Suppressor macrophage (primary cell): ENCODE measurements at regions not wholly inside any gene's neighbourhood (a gene's known extent, or its start where the extent isn't known, plus 50 kb on each side); places are given as distances from the start of the nearest gene placed in this dataset.
"Not testable (repeated sequence)": the region's sequence is repeated elsewhere in the genome, so short reads cannot be mapped to it uniquely, and the experiment has no call there.

Source experiments
- DNase-seq, 4 experiments: peaks; one replicate each; pipeline ENCODE4 v3.0.0-alpha.2; 2020 to 2022

DNA sequence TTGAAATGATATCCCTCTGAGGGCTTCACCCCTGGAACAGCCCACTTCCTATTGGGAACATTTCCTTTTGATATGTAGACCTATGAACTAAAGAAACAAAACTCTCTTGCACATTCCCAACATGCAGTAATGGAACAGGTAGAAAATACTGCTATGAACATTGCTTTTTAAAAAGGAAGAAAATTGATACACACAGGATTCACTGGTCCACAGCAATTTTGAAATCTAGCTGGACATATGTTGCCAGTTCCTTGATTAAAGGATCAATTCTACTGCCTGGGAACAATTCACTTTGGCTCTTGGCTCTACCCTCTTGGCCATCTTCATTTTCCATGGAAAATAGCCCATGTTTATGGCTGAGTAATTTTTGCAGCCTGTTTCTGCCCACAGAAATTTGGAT lies 74.9 kb upstream of the ZNF280D start:
- DNase-seq: no peak

DNA sequence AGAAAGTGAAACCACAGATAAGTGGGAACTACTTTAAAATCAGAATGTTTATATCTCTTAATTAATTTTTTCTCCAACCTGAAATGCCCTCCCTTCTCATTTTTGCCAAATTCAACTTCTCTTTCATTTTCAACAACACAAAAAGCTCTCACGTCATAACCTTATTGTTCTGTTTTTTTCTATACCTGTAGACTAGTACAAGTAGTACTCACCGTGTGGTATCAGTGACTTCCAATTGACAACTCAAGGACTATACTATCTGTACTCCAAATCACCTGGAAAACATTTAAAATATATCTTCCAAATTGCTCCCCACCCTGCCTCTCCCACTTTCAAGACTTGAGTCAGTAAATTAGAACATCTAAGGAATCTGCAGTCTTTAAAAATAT lies 72.8 kb upstream of the ZNF280D start:
- no peak for DNase-seq

DNA sequence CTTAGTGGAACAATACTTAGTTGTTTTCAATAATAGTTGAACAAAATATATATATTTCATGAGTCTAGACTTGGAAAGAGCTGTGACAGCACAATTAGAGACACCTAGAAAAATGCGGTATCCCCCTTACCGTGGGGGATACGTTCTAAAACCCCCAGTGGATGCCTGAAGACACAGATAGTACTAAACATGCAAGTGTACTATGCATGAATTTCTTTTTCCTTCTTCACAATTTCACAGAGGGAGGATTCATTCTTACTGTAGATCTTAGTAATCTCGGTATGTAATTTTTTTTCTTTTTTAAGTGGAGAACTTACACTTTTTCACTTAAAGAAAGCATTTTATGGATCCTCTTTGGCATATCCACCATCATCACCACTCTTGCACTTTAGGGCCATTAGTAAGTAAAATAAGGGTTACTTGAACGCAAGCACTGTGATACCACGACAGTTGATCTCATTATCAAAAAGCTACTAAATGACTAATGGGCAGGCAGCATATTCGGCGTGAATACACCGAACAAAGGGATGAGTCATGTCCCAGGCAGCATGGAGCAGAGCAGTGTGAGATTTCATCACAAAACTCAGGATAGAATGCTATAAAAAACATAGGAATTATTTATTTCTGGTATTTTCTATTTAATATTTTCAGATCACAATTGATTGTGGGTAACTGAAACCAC lies 72.3 kb upstream of the ZNF280D start:
- DNase-seq: peak in 1 of 4 experiments; percentile 22

DNA sequence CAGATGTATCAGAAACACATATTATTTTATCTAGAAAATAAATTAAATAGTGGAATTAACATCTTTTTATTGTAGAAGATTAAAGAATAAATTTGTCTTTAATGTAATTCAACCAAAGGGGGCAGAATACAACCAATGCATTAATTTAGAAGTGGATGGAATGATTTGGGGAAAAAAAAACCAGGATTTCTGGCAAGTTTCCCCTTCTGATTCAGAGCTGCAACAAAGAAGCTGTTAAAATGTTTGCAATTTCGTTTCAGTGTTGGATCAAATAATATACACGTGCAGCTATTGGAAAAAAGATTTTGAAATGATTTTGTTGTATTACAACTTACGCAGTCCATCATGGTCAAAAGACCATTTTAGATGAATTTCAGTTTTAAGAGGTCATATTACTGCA lies 71.6 kb upstream of the ZNF280D start:
- DNase-seq: no peak

DNA sequence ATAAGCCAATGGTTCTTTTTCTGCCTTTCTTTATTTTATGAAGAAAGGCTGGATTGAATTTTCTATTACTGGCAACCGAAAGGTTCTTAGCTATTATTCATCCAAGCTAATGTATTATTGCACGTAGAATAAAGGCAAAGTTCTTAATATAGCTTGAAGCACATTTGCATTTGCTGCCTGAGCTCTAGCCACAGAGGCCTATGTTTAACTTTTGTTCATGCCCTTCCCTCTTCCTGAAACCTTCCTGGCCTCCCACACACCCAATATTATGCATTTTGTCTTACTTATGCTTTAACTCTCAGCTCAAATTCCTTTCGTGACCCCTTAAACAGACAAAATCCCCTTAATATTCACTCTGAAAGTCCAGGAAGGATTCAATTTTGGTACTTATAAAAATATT lies 71.0 kb upstream of the ZNF280D start:
- DNase-seq: no peak

DNA sequence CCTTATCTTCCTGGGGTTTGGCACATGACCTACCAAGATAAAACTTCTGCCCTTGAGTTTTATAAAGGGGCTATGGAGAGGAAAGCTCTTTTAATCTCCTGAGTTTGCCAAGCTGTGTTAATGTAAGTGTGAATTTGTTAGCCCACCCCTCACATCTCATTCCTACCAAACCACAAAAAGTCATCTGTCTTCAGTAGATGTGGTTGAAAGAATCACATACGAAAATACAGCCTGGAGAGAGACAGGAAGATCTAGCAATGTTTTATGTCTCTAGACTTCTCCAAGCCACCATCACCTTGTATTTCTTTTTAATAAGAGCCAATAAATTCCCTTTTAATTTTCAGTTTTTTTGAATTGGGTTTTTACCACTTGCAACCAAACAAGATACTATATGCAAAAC lies 68.9 kb upstream of the ZNF280D start:
- DNase-seq: no peak

DNA sequence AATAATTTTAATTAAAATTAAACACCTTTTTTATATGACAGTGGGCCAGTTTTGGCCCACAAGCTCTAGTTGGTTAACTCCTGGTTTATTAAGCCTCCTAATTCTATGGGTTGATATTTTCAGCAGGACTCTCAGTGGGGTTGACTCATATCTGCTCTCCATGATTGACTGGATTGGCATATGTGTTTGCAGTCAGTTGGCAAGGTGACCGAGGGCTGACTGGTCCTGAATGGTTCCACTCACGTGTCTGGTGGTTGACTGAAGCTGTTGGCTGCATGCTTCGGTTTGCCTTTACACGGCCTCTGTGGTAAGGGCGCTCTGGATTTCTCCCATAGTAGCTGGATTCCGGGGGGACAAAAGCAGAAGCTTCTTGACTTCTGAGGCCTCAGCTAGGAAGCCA lies 65.3 kb upstream of the ZNF280D start:
- DNase-seq: no peak

DNA sequence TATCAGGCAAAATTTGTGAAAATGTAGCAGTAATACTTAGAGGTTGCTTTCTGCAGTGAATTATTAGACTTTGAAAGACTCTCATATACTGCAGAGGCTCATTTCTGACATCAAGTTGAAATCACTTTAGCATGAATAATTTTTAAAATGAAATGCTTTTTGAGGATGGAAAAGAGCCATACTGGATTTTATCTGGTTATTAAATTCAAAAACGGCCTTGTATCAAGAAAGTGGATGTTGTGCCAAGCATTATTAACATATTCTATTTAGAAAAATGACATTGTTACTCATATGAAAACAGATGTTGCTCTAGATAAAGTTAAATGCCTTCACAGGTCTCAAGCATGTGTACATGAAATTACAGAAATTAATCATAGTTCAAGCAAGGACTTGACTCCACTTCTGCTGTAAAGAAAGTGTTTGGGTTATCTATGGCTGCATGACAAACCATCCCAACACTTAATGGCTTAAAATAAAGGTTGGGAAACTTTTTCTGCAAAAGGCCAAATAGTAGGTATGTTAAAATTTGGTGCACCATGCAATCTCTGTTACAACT lies 64.5 kb upstream of the ZNF280D start:
- no peak for DNase-seq

DNA sequence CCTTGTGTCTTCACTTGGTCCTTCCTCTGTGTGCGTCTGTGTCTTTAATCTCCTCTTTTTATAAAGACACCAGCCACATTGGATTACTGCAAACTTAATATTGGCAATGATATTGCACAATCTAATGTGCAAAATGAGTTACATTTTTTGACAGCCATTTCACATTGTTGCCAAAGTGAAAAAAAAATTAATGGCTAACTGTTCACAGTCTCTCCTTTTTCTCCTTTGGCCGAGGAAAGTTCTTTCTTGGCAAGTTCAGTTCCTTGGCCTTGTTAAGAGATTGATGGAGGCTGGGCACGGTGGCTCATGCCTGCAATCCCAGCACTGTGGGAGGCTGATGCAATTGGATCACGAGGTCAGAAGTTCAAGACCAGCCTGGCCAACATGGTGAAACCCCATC lies 62.2 kb upstream of the ZNF280D start:
- no peak for DNase-seq

DNA sequence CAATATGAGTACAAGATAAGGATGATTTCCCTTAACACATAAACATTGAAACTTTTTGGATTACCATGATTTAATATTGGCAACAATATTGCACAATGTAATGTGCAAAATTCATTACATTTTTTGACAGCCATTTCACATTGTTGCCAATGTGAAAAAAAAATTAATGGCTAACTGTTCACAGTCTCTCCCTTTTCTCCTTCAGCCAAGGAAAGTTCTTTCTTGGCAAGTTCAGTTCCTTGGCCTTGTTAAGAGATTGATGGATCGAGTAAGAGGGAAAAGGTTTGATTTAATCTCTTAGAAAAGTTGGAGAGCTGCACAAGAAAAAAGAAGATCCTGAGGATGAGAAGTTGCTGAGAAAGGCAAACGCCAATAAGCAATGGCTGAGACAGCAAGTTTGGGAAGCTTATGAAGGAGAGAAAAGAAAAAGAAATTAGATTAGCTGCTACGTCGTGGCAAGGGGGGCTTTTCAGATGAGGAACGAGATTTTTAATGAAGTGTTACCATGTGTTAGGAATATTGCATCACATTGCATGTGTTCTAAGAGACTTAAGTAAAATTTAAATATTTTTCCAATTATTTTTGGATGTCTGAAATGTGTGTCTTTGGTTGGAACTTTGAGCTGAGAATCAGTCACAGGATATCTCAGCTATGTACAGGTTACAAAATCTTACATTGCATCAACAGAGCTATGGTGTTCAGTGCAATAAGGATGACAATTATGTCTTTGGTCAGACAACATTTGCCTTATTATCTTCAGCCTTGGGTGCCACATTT lies 61.4 kb upstream of the ZNF280D start:
- no peak for DNase-seq

DNA sequence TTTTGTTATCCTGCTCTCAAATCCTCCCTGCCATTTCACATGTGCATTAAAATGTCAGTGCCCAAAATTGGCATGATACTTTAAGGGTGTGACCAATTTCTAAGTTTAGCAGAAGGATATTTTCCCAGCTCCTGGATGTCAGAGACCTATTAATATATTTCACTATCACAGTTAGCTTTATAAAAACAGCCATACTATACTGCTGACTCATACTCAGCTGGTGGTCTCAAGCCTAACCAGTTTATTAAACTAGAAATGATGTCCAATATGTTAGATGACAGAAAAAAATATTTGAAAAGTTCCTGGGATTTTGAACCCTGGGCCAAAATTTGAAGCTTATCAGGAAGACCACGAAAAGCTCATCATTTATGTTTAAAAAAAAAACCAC lies 60.9 kb upstream of the ZNF280D start:
- no peak for DNase-seq

DNA sequence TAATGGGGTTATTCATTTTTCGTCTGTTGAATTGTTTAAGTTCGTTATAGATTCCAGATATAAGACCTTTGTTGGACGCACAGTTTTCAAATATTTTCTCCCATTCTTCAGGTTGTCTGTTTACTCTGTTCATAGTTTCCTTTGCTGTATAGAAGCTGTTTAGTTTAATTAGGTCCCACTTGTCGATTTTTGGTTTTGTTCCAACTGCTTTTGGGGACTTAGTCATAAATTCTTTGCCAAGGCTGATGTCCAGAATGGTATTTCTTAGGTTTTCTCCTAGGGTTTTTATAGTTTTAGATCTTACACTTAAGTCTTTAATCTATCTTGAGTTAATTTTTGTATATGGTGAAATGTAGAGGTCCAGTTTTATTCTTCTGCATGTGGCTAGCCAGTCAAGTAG lies 58.9 kb upstream of the ZNF280D start:
- DNase-seq: no peak

DNA sequence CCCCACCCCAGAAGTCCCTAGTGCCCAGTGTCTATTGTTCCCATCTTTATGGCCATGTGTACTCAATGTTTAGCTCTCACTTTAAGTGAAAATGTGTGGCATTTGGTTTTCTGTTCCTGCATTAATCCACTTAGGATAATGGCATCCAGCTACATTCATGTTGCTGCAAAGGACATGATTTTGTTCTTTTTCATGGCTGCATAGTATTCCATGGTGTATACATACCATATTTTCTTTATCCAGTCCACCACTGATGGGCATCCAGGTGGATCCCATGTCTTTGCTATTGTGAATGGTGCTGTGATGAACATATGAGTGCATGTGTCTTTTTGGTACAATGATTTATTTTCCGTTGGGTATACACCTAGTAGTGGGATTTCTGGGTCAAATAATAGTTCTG lies 58.2 kb upstream of the ZNF280D start:
- DNase-seq: not testable (repeated sequence)

DNA sequence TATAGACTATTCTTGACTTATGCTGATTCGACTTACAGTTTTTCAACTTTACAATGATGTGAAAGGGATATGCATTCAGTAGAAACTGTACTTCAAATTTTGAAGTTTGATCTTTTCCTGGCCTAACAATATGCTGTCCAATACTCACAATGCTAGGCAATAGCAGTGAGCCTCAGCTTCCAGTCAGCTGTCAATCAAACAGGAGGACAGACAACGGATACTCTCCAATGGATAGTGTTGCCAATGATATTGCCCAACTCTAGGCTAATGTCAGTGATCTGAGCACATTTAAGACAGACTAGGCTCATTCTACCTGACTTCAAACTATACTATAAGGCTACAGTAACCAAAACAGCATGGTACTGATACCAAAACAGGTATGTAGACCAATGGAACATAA lies 55.0 kb upstream of the ZNF280D start:
- no peak for DNase-seq

DNA sequence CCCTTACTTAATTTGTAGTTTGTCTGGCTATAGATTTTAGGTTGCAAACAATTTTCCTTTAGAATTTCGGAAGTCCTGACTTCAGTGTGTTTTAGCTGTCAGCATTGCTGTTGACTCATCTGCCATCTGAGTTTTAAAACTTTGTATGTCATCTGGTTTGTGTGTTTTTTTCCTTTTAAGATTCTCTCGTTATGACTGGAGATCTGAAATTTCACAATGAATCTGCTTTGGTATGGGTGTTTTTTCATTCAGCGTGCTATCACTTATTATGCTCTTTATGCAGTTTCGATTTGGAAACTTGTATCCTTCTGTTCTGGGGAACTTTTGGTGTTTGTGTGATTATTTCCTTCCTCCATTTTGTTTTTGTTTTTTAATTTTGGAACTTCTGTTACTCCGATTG lies 53.7 kb upstream of the ZNF280D start:
- DNase-seq: no peak

DNA sequence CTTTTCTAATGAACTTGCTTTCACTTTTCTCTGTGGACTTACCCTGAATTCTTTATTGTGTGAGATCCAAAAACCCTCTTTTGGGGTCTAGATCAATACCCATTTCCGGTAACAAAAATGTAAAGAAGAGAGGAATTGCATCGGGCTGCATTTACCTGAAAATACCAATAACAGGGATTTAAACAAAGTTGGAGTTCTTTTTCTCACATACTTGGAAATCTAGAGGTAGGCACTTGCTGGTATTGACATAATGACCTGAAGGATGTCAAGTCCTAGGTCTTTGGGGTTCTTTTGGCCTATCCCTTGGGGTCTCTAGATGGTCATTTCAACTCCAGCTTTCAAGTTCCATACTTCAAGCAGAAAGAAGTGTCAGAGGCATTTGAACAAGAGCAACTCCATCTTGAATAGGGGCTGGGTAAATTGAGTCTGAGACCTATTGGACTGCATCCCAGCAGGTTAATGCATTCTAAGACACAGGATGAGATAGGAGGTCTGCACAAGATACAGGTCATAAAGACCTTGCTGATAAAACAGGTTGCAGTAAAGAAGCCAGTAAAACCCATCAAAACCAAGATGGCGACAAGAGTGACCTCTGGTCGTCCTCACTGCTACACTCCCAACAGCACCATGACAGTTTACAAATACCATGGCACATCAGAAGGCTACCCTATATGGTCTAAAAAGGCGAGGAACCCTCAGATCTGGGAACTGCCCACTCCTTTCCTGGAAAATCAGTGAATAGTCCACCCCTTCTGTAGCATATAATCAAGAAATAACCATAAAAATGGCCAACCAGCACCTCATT lies 50.8 kb upstream of the ZNF280D start:
- DNase-seq: no peak

DNA sequence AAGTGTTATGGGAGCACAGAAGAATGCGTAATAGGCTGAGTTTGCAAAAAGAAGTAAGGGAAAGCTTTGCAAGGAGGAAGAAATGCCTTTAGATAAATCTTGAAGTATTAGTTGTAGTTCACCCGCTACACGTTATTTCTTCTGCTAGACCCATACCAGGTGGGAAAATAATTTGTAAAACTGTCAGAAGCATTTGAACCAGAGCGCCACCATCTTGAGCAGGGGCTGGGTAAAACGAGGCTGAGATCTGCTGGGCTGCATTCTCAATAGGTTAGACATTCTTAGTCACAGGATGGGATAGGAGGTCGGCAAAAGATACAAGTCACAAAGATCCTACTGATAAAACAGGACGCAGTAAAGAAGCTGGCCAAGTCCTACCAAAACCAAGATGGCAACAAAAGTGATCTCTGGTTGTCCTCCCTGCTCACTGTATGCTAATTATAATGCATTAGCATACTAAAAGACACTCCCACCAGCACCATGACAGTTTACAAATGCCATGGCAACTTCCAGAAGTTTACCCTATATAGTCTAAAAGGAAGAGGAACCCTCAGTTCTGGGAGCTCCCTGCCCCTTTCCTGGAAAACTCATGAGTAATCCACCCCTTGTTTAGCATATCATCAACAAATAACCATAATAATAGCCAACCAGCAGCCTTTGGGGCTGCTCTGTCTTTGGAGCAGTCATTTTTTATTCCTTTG lies 50.0 kb upstream of the ZNF280D start:
- DNase-seq: no peak
